ENCODE measurements at regions not wholly inside any gene's neighbourhood (a gene's known extent, or its start where the extent isn't known, plus 50 kb on each side); places are given as distances from the start of the nearest gene placed in this dataset.

DNA sequence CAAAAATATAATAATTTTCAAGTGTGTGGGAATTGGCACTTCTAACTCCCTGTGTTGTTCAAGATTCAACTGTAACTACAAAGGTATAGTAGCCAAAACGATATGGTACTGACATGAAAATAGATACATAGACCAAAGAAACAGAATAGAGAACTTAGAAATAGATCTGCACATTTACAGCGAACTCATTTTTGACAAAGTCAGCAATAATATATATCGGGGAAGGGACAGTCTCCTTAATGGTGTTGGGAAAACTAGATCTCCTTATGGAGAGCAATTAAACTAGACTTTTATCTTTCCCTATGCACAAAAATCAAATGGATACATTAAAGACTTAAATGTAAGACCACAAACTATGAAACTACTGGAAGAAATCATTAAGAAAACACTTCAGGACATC is 1530.6 kb upstream of the SLC39A10 start:
- Histone ChIP-seq H2AK5ac (ENCODE audit: low read length, severe bottlenecking) (no peak overlapping the region), H3K27ac (ENCODE audit: low read length, poor library complexity, severe bottlenecking) (no peak overlapping the region), H3K23ac (ENCODE audit: low read length in 2 of 2) (no peak overlapping the region), H3K4me2 (ENCODE audit: low read length, poor library complexity, severe bottlenecking) (no peak overlapping the region), H3K9me3 (ENCODE audit: control insufficient read depth, low read length) (peaks cover 4% of the 10 kb centered on the region), H2BK120ac (ENCODE audit: low read depth, low read length) (no peak overlapping the region), H3K9ac (ENCODE audit: low read length) (no peak overlapping the region), H2BK5ac (ENCODE audit: low read depth, low read length, poor library complexity, severe bottlenecking) (no peak overlapping the region), H3K18ac (ENCODE audit: low read depth in 1 of 2, low read length in 2 of 2) (no peak overlapping the region), H3K4ac (ENCODE audit: low read depth in 1 of 2, low read length in 2 of 2) (no peak overlapping the region), H3K4me3 (ENCODE audit: insufficient read depth in 1 of 2, low read depth in 1 of 2, low read length in 2 of 2) (no peak overlapping the region), H3K36me3 (ENCODE audit: control insufficient read depth in 1 of 2, insufficient read depth in 2 of 2, low read depth in 1 of 2, low read length in 2 of 2) (no peaks in the 10 kb centered on the region), H4K8ac (ENCODE audit: low read length) (no peak overlapping the region), H2BK15ac (ENCODE audit: low read depth, poor library complexity, severe bottlenecking) (no peak overlapping the region), H2BK12ac (ENCODE audit: low read length in 2 of 2) (no peak overlapping the region), H3K27me3 (ENCODE audit: control insufficient read depth in 1 of 2, insufficient read depth in 1 of 2, low read length in 2 of 2) (no peaks in the 10 kb centered on the region), H3K4me1 (ENCODE audit: control insufficient read depth, insufficient read depth, low read depth, low read length) (no peaks in the 10 kb centered on the region), H2AFZ (ENCODE audit: low read depth, low read length) (no peak overlapping the region), H3K14ac (ENCODE audit: low read length in 2 of 2) (no peak overlapping the region), H3K79me1 (replicated peaks; ENCODE audit: low read length, poor library complexity, severe bottlenecking) (no peaks in the 10 kb centered on the region), H4K91ac (ENCODE audit: low read length) (no peak overlapping the region)
- DNase-seq: no peak
- whole genome bisulfite sequencing: 80% methylated on average over 1 of the region's 3 CpGs

DNA sequence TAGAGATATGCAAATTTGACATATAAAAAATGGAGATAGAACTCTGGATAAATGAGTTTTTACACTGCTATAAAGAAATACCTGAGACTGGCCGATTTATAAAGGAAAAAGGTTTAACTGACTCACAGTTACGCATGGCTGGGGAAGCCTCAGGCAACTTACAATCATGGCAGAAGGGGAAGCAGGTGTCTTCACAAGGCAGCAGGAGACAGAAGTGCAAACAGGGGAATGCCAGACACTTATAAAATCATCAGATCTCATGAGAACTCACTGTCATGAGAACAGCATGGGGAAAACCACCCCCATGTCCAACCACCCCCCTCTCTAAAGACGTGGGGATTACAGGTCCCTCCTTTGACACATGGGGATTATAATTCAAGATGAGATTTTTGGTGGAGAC is 1540.2 kb upstream of the SLC39A10 start:
- WGBS: 83% methylated on average over 2 of the region's 3 CpGs

DNA sequence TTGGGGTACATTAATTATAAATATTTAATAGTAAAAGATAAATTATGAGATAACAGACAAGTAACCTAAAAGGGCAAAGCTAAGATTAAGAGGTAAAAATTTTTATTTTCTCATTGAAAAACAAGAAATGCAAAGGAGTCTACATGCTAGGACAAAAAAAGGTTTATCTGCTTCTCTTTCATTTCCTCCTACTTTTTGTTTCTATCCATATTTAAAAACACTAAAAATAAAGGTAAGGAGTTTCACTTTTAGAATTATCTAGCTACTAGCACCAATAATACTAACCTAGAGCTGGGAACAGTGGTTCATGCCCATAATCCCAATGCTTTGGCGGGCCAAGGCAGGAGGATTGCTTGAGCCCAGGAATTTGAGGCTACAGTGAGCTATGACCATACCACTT is 1551.7 kb upstream of the SLC39A10 start:
- no peak overlapping the region for H3K14ac ChIP-seq (ENCODE audit: low read length in 2 of 2)
- H2AK5ac ChIP-seq (ENCODE audit: low read length, severe bottlenecking): no peak overlapping the region
- H2BK15ac ChIP-seq (ENCODE audit: low read depth, poor library complexity, severe bottlenecking): no peak overlapping the region
- H3K4ac ChIP-seq (ENCODE audit: low read depth in 1 of 2, low read length in 2 of 2): no peak overlapping the region
- H3K9ac ChIP-seq (ENCODE audit: low read length): no peak overlapping the region
- H3K18ac ChIP-seq (ENCODE audit: low read depth in 1 of 2, low read length in 2 of 2): no peak overlapping the region
- no peaks in the 10 kb centered on the region for H3K27me3 ChIP-seq (ENCODE audit: control insufficient read depth in 1 of 2, insufficient read depth in 1 of 2, low read length in 2 of 2)
- DNase-seq: no peak
- no peak overlapping the region for H3K27ac ChIP-seq (ENCODE audit: low read length, poor library complexity, severe bottlenecking)
- WGBS: 80% methylated on average over 1 of the region's 1 CpG
- H2BK5ac ChIP-seq (ENCODE audit: low read depth, low read length, poor library complexity, severe bottlenecking): no peak overlapping the region
- no peaks in the 10 kb centered on the region for H3K36me3 ChIP-seq (ENCODE audit: control insufficient read depth in 1 of 2, insufficient read depth in 2 of 2, low read depth in 1 of 2, low read length in 2 of 2)
- H3K4me1 ChIP-seq (ENCODE audit: control insufficient read depth, insufficient read depth, low read depth, low read length): no peaks in the 10 kb centered on the region
- no peak overlapping the region for H3K23ac ChIP-seq (ENCODE audit: low read length in 2 of 2)
- no peak overlapping the region for H3K4me3 ChIP-seq (ENCODE audit: insufficient read depth in 1 of 2, low read depth in 1 of 2, low read length in 2 of 2)
- H3K4me2 ChIP-seq (ENCODE audit: low read length, poor library complexity, severe bottlenecking): no peak overlapping the region
- H2BK12ac ChIP-seq (ENCODE audit: low read length in 2 of 2): no peak overlapping the region
- no peak overlapping the region for H2BK120ac ChIP-seq (ENCODE audit: low read depth, low read length)
- H4K8ac ChIP-seq (ENCODE audit: low read length): no peak overlapping the region
- H3K79me1 ChIP-seq (replicated peaks; ENCODE audit: low read length, poor library complexity, severe bottlenecking): no peaks in the 10 kb centered on the region
- no peak overlapping the region for H2AFZ ChIP-seq (ENCODE audit: low read depth, low read length)
- H3K9me3 ChIP-seq (ENCODE audit: control insufficient read depth, low read length): no peaks in the 10 kb centered on the region
- no peak overlapping the region for H4K91ac ChIP-seq (ENCODE audit: low read length)

More for the DNA sequence above, 1540.2 kb upstream of the SLC39A10 start:
- Histone ChIP-seq H3K14ac (ENCODE audit: low read length in 2 of 2) (no peak overlapping the region), H2BK120ac (ENCODE audit: low read depth, low read length) (no peak overlapping the region), H3K4me3 (ENCODE audit: insufficient read depth in 1 of 2, low read depth in 1 of 2, low read length in 2 of 2) (no peak overlapping the region), H3K36me3 (ENCODE audit: control insufficient read depth in 1 of 2, insufficient read depth in 2 of 2, low read depth in 1 of 2, low read length in 2 of 2) (no peaks in the 10 kb centered on the region), H2BK15ac (ENCODE audit: low read depth, poor library complexity, severe bottlenecking) (no peak overlapping the region), H3K9me3 (ENCODE audit: control insufficient read depth, low read length) (no peaks in the 10 kb centered on the region), H3K27ac (ENCODE audit: low read length, poor library complexity, severe bottlenecking) (no peak overlapping the region), H4K8ac (ENCODE audit: low read length) (no peak overlapping the region), H3K23ac (ENCODE audit: low read length in 2 of 2) (no peak overlapping the region), H3K4me1 (ENCODE audit: control insufficient read depth, insufficient read depth, low read depth, low read length) (no peaks in the 10 kb centered on the region), H2AK5ac (ENCODE audit: low read length, severe bottlenecking) (no peak overlapping the region), H3K27me3 (ENCODE audit: control insufficient read depth in 1 of 2, insufficient read depth in 1 of 2, low read length in 2 of 2) (no peaks in the 10 kb centered on the region), H3K4me2 (ENCODE audit: low read length, poor library complexity, severe bottlenecking) (no peak overlapping the region), H4K91ac (ENCODE audit: low read length) (no peak overlapping the region), H3K9ac (ENCODE audit: low read length) (no peak overlapping the region), H2BK12ac (ENCODE audit: low read length in 2 of 2) (no peak overlapping the region), H2AFZ (ENCODE audit: low read depth, low read length) (no peak overlapping the region), H3K18ac (ENCODE audit: low read depth in 1 of 2, low read length in 2 of 2) (no peak overlapping the region), H3K79me1 (replicated peaks; ENCODE audit: low read length, poor library complexity, severe bottlenecking) (no peaks in the 10 kb centered on the region), H2BK5ac (ENCODE audit: low read depth, low read length, poor library complexity, severe bottlenecking) (no peak overlapping the region), H3K4ac (ENCODE audit: low read depth in 1 of 2, low read length in 2 of 2) (no peak overlapping the region)
- no peak for DNase-seq

DNA sequence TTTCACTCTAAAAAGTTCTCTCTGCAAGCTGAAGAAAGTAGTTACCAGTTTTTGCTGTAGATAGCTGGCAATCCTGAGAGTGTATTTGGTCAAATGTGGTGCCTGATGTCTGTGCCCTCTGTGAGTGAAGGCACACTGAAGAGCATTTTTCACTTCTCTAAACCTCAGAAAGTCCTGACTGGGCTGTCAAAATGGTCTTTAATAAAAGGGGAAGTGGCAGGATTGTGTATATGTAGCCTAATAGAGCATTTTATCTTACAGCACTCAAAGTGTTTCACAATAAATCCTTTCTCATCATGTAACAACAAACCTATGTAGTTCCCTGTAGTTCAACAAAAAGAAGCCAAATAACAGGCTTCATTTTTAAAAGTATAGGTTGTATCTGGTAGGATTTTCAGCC is 1552.3 kb upstream of the SLC39A10 start:
- Histone ChIP-seq H3K14ac (ENCODE audit: low read length in 2 of 2) (no peak overlapping the region), H2BK12ac (ENCODE audit: low read length in 2 of 2) (no peak overlapping the region), H4K91ac (ENCODE audit: low read length) (no peak overlapping the region), H2BK120ac (ENCODE audit: low read depth, low read length) (no peak overlapping the region), H3K79me1 (replicated peaks; ENCODE audit: low read length, poor library complexity, severe bottlenecking) (no peaks in the 10 kb centered on the region), H3K4ac (ENCODE audit: low read depth in 1 of 2, low read length in 2 of 2) (no peak overlapping the region), H2BK5ac (ENCODE audit: low read depth, low read length, poor library complexity, severe bottlenecking) (no peak overlapping the region), H3K27me3 (ENCODE audit: control insufficient read depth in 1 of 2, insufficient read depth in 1 of 2, low read length in 2 of 2) (no peaks in the 10 kb centered on the region), H3K27ac (ENCODE audit: low read length, poor library complexity, severe bottlenecking) (no peak overlapping the region), H3K9ac (ENCODE audit: low read length) (no peak overlapping the region), H3K4me2 (ENCODE audit: low read length, poor library complexity, severe bottlenecking) (no peak overlapping the region), H2AFZ (ENCODE audit: low read depth, low read length) (no peak overlapping the region), H3K9me3 (ENCODE audit: control insufficient read depth, low read length) (no peaks in the 10 kb centered on the region), H3K4me3 (ENCODE audit: insufficient read depth in 1 of 2, low read depth in 1 of 2, low read length in 2 of 2) (no peak overlapping the region), H3K23ac (ENCODE audit: low read length in 2 of 2) (no peak overlapping the region), H3K36me3 (ENCODE audit: control insufficient read depth in 1 of 2, insufficient read depth in 2 of 2, low read depth in 1 of 2, low read length in 2 of 2) (no peaks in the 10 kb centered on the region), H3K18ac (ENCODE audit: low read depth in 1 of 2, low read length in 2 of 2) (no peak overlapping the region), H4K8ac (ENCODE audit: low read length) (no peak overlapping the region), H2AK5ac (ENCODE audit: low read length, severe bottlenecking) (no peak overlapping the region), H3K4me1 (ENCODE audit: control insufficient read depth, insufficient read depth, low read depth, low read length) (no peaks in the 10 kb centered on the region), H2BK15ac (ENCODE audit: low read depth, poor library complexity, severe bottlenecking) (no peak overlapping the region)
- DNase-seq: no peak
